ENCODE measurements at regions not wholly inside any gene's neighbourhood (a gene's known extent, or its start where the extent isn't known, plus 50 kb on each side); places are given as distances from the start of the nearest gene placed in this dataset.

GRCh38 chr19:28834996-28835395, 378.0 kb downstream of the UQCRFS1 start:
- no peak for DNase-seq

DNA sequence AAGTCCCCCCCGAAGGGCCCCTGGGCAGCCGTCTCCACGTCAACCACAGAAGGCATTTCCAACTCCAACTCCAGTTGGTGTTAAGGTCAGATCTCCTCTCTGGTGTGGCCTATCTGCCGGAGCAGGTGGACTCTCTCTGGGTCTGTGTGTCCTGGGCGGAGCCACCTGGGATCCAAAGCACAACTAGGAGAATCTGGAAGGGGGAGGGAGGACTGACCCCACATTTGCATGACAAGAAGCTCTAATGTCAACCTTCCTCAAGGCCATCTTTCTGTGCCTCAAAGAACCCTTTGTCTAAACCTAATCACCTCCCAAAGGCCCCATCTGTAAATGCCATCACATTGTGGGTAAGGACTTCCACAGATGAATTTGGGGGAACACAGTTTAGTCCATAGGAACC, 381.5 kb downstream of the UQCRFS1 start:
- no peak for DNase-seq

GRCh38 chr19:28829762-28830161, 383.2 kb downstream of the UQCRFS1 start:
- no peak for DNase-seq

DNA sequence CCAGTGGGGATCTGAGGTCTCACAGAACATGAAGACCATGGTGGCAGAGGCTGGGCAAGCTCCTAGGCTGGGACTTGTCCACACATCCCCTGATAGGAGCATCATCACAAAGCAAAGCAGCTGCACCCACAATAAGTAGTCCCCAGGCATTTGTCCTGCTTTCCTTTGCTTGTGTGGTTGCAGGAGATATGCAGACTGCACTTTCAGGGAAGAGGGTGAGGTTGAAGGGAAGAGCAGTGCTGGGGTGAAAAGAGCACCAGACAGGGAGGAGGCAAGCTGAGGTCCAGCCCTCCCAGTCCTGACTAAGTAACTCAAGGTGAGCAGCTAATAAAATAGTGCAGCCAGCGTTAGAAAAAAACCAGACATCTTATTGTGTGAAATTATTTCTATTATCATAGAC, 383.6 kb downstream of the UQCRFS1 start:
- no peak for DNase-seq

DNA sequence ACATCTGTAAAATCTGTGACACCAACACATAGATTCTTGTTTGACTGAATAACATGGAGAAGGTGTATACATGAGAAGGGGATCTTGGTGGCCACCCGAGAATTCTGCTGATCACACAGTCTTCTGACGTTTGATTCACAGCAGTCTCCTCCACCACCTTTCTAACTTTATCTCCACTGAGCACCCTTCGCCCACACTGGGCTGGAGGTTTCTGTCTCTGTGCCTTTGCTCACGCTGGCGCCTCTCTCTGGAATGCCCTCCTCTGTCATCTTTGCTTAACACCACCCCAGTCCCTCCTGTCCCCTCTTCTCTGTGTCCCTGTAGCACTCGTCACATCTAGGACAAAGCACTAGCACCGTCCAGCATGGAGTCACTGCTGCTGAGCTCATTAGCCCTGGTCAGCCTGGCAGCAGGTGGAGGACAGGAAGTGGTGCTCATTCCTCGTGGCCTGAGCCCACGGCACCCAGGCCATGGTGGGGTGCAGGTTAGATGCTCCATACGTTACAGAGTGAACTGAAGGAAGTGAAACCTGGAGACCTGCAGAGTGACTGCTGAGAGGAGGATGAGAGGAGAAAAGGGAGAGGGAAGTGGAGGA, 384.6 kb downstream of the UQCRFS1 start:
- DNase-seq, result no peak

DNA sequence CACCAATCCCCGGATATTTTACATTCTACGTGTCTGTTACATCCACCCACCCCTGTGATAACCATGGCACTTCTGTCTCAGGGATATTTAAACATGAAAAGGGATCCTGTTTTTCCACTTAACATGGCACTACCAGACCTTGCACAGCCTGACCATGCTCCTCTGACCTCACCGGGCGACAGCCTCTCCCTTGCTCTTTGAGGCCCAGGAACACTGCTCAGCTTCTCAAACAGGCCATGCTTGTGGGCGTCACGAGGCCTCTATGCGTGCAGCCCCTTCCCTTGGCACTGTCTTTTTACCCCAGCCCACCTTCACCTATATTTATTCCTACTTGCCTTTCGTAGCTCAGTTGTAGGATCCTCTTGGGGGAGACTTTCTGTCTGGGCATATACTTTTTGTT, 385.6 kb downstream of the UQCRFS1 start:
- no peak for DNase-seq

GRCh38 chr19:28823338-28823961, 389.5 kb downstream of the UQCRFS1 start:
- no peak for DNase-seq

DNA sequence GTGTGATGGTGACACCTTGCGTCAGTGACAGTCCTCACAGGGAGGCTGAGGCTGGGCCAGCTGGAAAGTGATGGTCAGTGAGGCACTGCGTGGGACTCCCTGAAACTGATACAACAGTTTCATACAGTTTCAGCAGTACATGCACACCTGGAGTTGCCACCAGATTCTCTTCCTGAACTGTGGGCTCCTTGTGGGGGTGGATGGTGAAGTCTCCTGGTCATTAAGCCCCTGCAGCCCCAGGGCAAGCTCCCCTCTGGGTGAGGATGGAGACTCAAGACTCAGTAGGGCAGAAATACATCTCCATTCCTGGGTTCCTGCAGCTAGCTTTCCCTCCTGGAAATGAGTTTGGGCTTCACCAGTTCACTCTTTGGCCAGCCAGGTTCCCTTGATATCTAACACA, 392.7 kb downstream of the UQCRFS1 start:
- no peak for DNase-seq

DNA sequence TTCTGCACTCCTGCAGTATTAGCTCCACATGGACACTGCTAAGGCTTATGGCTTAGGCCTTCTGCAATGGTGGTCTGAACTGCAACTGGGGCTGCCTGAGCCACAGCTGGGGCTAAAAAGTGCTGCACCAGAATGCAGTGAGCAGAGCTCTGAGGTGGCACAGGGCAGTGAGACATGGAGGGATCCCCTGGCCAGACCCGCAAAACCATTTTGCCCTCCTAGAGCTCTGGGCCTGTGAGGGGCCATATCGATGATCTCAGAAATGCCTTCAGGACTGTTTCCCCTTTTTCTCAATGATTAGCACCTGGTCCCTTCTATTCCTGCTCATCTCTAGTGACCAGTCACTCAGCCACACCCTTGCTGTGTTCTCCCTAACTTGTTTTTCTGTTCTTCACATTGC, 397.7 kb downstream of the UQCRFS1 start:
- no peak for DNase-seq

GRCh38 chr19:28794301-28794700, 418.6 kb downstream of the UQCRFS1 start:
- no peak for DNase-seq

DNA sequence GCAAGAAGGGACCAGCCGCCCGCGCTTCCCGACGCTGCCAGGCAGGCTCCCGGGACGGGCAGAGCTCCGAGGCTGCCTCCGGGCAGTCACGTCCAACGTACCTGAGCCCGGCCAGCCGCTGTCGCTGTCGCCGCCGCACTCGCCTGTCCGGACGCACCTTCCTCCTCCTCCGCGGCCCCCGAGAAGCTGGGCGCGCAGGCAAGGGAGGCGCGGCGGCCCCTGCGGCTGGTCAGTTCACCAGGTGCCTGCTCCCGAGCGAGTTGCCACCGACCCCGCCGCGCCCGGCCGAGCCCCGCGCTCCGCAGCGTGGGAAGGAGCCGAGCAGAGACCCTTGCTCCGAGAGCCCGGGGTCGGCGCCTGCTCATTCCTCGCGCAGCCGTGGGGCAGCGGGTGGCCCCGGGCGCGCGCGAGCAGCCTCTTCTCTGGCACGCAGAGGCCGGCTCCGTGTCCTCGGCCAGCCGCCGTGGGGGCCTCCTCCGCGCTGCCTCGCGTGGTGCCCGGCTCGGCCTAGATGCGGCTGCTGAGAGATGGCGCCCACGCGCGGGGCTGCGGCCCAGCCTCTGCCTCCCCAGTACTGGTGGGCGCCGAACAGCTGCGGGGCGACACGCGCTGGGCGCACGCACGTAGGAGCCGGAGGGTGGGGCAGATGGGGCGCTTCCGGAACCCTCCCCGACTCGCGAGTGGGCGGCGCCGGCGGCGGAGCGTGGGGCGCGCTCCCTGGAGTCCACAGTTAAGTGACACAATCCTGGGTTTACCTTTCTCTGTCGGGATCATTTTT, 419.4 kb downstream of the UQCRFS1 start:
- DNase-seq, result no peak

DNA sequence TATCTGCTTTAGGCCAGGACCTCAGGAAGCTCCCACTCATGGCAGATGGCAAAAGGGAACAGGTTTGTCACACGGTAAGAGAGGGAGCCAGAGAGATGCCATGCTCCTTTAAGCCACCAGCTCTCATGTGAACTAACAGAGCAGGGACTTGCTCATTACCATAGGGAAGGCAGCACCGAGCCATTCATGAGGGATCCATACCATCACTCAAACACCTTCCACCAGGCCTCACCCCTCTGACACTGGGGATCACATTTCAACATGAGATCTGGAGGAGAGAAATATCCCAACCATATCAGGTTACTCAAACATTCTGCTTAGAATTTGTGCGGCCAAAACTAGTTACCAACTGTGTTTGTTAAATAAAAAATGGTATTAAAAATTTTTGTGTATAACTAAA, 427.0 kb downstream of the UQCRFS1 start:
- DNase-seq, result no peak

- DNase-seq, result no peak
These were observed 448.9 kb downstream of the UQCRFS1 start for GRCh38 chr19:28764066-28764465.

- DNase-seq, result no peak
These were observed 466.5 kb downstream of the UQCRFS1 start for GRCh38 chr19:28746478-28746877.

DNA sequence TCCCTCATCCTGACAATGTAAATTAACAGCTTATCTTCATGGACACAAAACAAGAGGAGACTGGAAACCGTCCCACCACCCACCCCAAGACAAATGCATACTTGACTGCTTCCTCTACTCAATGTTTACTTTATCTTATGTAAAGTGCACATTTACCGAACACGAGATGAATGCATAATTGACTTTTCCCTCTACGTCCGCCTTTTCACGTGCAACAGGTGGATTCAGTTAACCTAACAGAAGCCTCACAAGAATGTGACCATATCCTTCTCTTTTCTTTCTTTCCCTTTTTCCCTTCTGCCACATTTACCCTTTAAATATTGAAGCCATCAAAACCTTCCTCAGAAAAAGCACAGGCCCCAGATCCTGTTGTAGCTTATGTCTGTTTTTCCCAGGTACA, 468.0 kb downstream of the UQCRFS1 start:
- peak; percentile 27 for DNase-seq

GRCh38 chr19:28744014-28744413, 468.9 kb downstream of the UQCRFS1 start:
- DNase-seq, result no peak

DNA sequence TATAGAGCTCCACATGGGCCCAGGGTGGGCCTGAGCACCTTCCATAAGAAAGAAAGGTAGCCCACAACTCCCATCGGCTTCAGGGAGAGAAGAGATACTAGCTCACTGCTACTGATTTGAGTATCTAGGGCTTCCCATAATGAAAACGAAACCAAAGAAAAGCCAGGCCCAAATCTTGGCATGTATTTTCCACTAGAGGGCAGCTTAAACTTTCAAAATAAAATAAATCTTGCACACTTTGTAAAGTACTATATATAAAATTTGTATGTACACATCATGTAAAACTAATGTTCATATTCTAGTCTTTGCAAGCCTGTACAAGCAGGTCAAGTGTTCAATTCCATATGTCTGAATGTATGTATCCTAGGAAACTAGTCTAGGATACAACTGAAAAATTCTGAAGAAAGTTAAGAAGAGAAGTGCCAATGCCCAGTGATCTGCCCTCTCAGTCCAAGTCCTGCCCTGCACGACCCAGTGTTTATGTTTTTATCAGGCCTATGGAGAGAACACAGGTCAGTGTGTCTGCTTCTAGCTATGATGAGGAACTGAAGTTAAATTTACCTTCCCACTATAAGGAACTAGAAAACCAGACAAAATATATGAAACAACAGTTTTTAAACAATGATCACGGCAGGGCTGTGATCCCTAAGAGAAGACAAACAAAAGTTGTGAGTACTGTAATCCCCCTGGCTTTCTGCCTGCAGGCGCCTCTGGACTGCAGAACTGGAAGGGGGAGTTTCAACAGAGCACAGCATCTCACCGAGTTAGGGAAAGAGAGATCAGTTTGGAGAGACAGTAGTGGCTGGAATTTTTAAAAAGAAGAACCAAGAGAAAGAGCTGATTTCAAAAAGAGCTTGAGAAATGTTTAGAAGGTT, 475.7 kb downstream of the UQCRFS1 start:
- peak; percentile 38 for DNase-seq

- DNase-seq, result no peak
These were observed 476.4 kb downstream of the UQCRFS1 start for GRCh38 chr19:28736528-28736927.

DNA sequence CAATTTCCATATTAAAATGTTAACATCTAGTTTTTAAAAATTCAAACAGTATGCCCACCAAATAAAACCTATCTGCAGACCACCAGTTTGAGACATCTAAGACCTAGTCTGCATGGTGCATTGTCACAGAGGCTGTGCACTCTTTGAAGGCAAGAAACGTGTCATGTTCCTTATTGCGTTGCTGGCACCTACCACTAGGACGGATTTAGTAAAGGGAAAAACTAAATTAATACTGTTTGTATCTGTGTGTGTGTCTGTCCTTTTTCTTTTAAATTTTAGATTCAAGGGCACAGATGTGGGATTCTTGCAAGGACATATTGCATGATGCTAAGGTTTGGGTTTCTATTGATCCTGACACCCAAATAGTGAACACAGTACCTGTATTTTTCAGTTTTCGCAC, 481.4 kb downstream of the UQCRFS1 start:
- no peak for DNase-seq

DNA sequence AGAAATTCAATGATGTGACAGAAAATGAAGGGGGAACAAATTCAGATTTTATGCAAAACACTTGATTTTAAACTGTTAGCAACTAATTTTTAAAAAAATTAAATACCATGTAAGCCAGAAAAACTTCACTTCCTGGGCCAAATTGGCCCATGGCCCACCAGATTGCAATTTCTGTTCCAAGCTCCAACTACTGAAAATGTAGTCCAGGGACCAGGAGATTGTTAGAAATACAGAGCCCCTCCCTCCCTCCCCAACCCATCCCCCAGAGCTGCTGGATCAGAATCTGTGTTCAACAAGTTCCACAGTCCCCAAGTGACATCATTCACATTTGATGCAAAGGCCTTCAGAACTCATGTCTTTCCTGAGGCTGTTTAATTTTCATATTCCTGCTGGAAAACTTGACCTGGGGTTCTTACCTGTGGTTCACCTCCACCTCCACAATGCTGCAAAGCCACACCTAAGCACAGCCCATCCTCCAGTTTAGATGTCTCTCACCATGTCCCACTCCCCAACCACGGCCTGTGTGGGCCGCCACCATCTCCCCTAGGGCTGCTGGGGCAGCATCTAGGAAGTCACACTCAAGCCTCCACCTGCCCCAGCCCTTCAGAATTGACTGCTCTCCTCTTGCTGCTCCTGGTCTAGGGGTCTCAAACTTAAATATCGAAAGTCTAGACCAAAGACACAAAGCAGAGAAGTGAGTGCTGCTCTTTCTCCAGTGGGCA, 482.0 kb downstream of the UQCRFS1 start:
- no peak for DNase-seq

- no peak for DNase-seq
These were observed 485.3 kb downstream of the UQCRFS1 start for GRCh38 chr19:28727480-28728159.

Data from NCI-H1092 treated with DMSO at 0.1 percent for 48 hours (cell line).